HG03135 (cell line): ENCODE measurements at regions not wholly inside any gene's neighbourhood (a gene's known extent, or its start where the extent isn't known, plus 50 kb on each side); places are given as distances from the start of the nearest gene placed in this dataset.
"Not testable (repeated sequence)": the region's sequence is repeated elsewhere in the genome, so short reads cannot be mapped to it uniquely, and the experiment has no call there.

Experiments used
- ATAC-seq: cut with Tn5 transposase; IDR thresholded peaks from one replicate; pipeline ENCODE4 v1.9.1; 2021; ENCODE audit warnings: mild to moderate bottlenecking, moderate library complexity; ENCODE audit not compliant: unreplicated experiment

- no peak for ATAC-seq
These were observed 366.4 kb downstream of the PSAT1 start for GRCh38 chr9:78663369-78663768.

GRCh38 chr9:78664370-78664769 is 367.4 kb downstream of the PSAT1 start:
- no peak for ATAC-seq

GRCh38 chr9:78666818-78667414 is 370.0 kb downstream of the PSAT1 start:
- ATAC-seq, result no peak

- no peak for ATAC-seq
These were observed 371.4 kb downstream of the PSAT1 start for GRCh38 chr9:78668148-78668832.

- ATAC-seq, result no peak
These were observed 372.7 kb downstream of the PSAT1 start for GRCh38 chr9:78669591-78669990.

- ATAC-seq, result no peak
These were observed 374.9 kb downstream of the PSAT1 start for GRCh38 chr9:78671785-78672184.

GRCh38 chr9:78674874-78675273 is 377.9 kb downstream of the PSAT1 start:
- no peak for ATAC-seq

- no peak for ATAC-seq
These were observed 379.1 kb downstream of the PSAT1 start for GRCh38 chr9:78676009-78676408.

GRCh38 chr9:78676623-78677022 is 379.7 kb downstream of the PSAT1 start:
- ATAC-seq, result no peak

GRCh38 chr9:78677326-78677725 is 380.4 kb downstream of the PSAT1 start:
- ATAC-seq, result no peak

GRCh38 chr9:78678877-78679276 is 382.0 kb downstream of the PSAT1 start:
- no peak for ATAC-seq

GRCh38 chr9:78680196-78680595 is 383.3 kb downstream of the PSAT1 start:
- ATAC-seq, result no peak

- no peak for ATAC-seq
These were observed 385.3 kb downstream of the PSAT1 start for GRCh38 chr9:78682216-78682615.

- ATAC-seq, result no peak
These were observed 388.5 kb downstream of the PSAT1 start for GRCh38 chr9:78685471-78685870.

GRCh38 chr9:78688796-78689195 is 391.9 kb downstream of the PSAT1 start:
- no peak for ATAC-seq

GRCh38 chr9:78691542-78691941 is 394.6 kb downstream of the PSAT1 start:
- no peak for ATAC-seq

GRCh38 chr9:78692871-78693270 is 395.9 kb downstream of the PSAT1 start:
- ATAC-seq, result no peak

- ATAC-seq, result no peak
These were observed 398.0 kb downstream of the PSAT1 start for GRCh38 chr9:78694974-78695373.

- no peak for ATAC-seq
These were observed 398.6 kb downstream of the PSAT1 start for GRCh38 chr9:78695519-78695918.

- no peak for ATAC-seq
These were observed 400.7 kb downstream of the PSAT1 start for GRCh38 chr9:78697618-78698017.

GRCh38 chr9:78698371-78698770 is 401.4 kb downstream of the PSAT1 start:
- ATAC-seq, result no peak

GRCh38 chr9:78699217-78699616 is 402.3 kb downstream of the PSAT1 start:
- ATAC-seq, result not testable (repeated sequence)

GRCh38 chr9:78704153-78704552 is 407.2 kb downstream of the PSAT1 start:
- not testable (repeated sequence) for ATAC-seq
